ENCODE measurements at regions not wholly inside any gene's neighbourhood (a gene's known extent, or its start where the extent isn't known, plus 50 kb on each side); places are given as distances from the start of the nearest gene placed in this dataset.

DNA sequence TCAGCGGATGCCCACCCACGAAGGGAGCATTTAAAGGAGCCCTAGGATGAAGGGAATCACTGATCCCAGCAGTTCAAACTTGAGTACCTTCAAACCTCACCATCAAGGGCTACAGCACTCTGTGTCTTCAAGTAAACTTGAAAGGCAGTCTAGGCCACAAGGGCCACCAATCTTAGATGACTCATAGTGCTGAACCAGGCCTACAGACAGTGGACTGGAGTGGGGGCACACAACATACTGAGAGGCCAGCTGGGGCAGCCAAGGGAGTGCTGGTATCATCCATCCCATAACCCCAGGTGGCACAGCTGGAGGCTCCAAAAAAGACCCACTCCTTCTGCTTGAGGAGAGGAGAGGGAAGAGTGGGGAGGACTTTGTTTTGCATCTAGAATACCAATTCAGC is 345.4 kb downstream of the DUSP10 start:
- intact Hi-C loops (cut with micrococcal nuclease; ENCODE audit: unreplicated experiment) = no loop called here
- Histone ChIP-seq H4K20me1 (ENCODE audit: insufficient read depth, low read length) (no peaks in the 10 kb centered on the region), H3K9me2 (ENCODE audit: insufficient read depth, low read length) (no peaks in the 10 kb centered on the region), H3K27ac (ENCODE audit: low read depth, low read length, poor library complexity, severe bottlenecking) (no peak overlapping the region), H3K4me2 (ENCODE audit: low read length) (no peak overlapping the region), H3K79me2 (ENCODE audit: insufficient read depth, low read depth, low read length) (no peaks in the 10 kb centered on the region), H3K9me3 (ENCODE audit: low read length) (no peaks in the 10 kb centered on the region), H3K4me3 (ENCODE audit: low read depth, low read length, poor library complexity, severe bottlenecking) (no peak overlapping the region), H3K36me3 (ENCODE audit: insufficient read depth, low read length) (no peaks in the 10 kb centered on the region), H2AFZ (ENCODE audit: low read length) (no peak overlapping the region), H3K4me1 (ENCODE audit: insufficient read depth, low read length, poor library complexity, severe bottlenecking) (no peaks in the 10 kb centered on the region)
- ChIA-PET CTCF (ENCODE audit: unreplicated experiment) (no interaction called here), POLR2A (interaction anchor here (0.6 kb wide), 1 partner anchor 562 kb away, joined by 3 read pairs; no protein-coding TSS in a partner anchor)
- BruUV-seq (replicated peaks) = no TSS peak
- no peak for DNase-seq (ENCODE audit: low spot score)
- TF ChIP-seq, protein P1, sequence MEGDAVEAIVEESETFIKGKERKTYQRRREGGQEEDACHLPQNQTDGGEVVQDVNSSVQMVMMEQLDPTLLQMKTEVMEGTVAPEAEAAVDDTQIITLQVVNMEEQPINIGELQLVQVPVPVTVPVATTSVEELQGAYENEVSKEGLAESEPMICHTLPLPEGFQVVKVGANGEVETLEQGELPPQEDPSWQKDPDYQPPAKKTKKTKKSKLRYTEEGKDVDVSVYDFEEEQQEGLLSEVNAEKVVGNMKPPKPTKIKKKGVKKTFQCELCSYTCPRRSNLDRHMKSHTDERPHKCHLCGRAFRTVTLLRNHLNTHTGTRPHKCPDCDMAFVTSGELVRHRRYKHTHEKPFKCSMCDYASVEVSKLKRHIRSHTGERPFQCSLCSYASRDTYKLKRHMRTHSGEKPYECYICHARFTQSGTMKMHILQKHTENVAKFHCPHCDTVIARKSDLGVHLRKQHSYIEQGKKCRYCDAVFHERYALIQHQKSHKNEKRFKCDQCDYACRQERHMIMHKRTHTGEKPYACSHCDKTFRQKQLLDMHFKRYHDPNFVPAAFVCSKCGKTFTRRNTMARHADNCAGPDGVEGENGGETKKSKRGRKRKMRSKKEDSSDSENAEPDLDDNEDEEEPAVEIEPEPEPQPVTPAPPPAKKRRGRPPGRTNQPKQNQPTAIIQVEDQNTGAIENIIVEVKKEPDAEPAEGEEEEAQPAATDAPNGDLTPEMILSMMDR (conservative IDR thresholded peaks at IDR 0.05; ENCODE audit: low read length) = no peak
- no peak for TF ChIP-seq EZH2phosphoT487 (IDR thresholded peaks at IDR 0.05; ENCODE audit: borderline replicate concordance, low read depth, low read length)

DNA sequence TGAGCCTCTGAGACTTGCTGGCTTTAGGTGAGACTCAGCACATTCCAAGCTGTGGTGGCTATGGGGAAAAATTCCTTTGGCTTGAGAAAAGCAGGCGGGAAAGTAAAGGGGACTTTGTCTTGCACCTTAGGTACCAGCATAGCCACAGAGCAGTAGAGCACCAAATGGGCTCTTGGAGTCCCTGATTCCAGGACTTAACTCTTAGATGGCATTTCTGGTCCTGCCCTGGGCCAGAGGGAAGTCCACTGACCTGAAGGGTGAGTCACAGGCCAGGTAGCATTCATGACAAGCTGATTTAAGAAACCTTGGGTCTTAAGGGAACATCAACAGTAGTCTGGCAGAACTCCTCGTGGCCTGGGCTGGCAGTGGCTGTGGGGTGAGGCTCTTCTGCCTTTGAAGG is 344.7 kb downstream of the DUSP10 start:
- H2AFZ ChIP-seq (ENCODE audit: low read length) = no peak overlapping the region

GRCh38 chr1:221397606-221398005 is 344.3 kb downstream of the DUSP10 start:
- ChIA-PET POLR2A (no interaction called here), CTCF (ENCODE audit: unreplicated experiment) (no interaction called here)
- H3K4me1 ChIP-seq (ENCODE audit: insufficient read depth, low read length, poor library complexity, severe bottlenecking) = no peaks in the 10 kb centered on the region
- intact Hi-C loops (cut with micrococcal nuclease; ENCODE audit: unreplicated experiment) = no loop called here
- DNase-seq (ENCODE audit: low spot score) = no peak
- H3K27ac ChIP-seq (ENCODE audit: low read depth, low read length, poor library complexity, severe bottlenecking) = no peak overlapping the region
- H3K9me3 ChIP-seq (ENCODE audit: low read length) = no peaks in the 10 kb centered on the region
- no peak overlapping the region for H3K4me3 ChIP-seq (ENCODE audit: low read depth, low read length, poor library complexity, severe bottlenecking)
- H3K9me2 ChIP-seq (ENCODE audit: insufficient read depth, low read length) = no peaks in the 10 kb centered on the region
- H3K4me2 ChIP-seq (ENCODE audit: low read length) = no peak overlapping the region
- H4K20me1 ChIP-seq (ENCODE audit: insufficient read depth, low read length) = no peaks in the 10 kb centered on the region
- no TSS peak for BruUV-seq (replicated peaks)
- H3K79me2 ChIP-seq (ENCODE audit: insufficient read depth, low read depth, low read length) = no peaks in the 10 kb centered on the region
- H2AFZ ChIP-seq (ENCODE audit: low read length) = no peak overlapping the region
- H3K36me3 ChIP-seq (ENCODE audit: insufficient read depth, low read length) = no peaks in the 10 kb centered on the region
- TF ChIP-seq, protein P1 (conservative IDR thresholded peaks at IDR 0.05; ENCODE audit: low read length) = no peak
- no peak for TF ChIP-seq EZH2phosphoT487 (IDR thresholded peaks at IDR 0.05; ENCODE audit: borderline replicate concordance, low read depth, low read length)

More for the DNA sequence above, 344.7 kb downstream of the DUSP10 start:
- DNase-seq (ENCODE audit: low spot score) = no peak
- Histone ChIP-seq H3K4me1 (ENCODE audit: insufficient read depth, low read length, poor library complexity, severe bottlenecking) (no peaks in the 10 kb centered on the region), H3K9me3 (ENCODE audit: low read length) (no peaks in the 10 kb centered on the region), H4K20me1 (ENCODE audit: insufficient read depth, low read length) (no peaks in the 10 kb centered on the region), H3K36me3 (ENCODE audit: insufficient read depth, low read length) (no peaks in the 10 kb centered on the region), H3K79me2 (ENCODE audit: insufficient read depth, low read depth, low read length) (no peaks in the 10 kb centered on the region), H3K9me2 (ENCODE audit: insufficient read depth, low read length) (no peaks in the 10 kb centered on the region), H3K4me2 (ENCODE audit: low read length) (no peak overlapping the region), H3K27ac (ENCODE audit: low read depth, low read length, poor library complexity, severe bottlenecking) (no peak overlapping the region), H3K4me3 (ENCODE audit: low read depth, low read length, poor library complexity, severe bottlenecking) (no peak overlapping the region)
- BruUV-seq (replicated peaks) = no TSS peak
- TF ChIP-seq, protein P1 (conservative IDR thresholded peaks at IDR 0.05; ENCODE audit: low read length) = no peak
- TF ChIP-seq EZH2phosphoT487 (IDR thresholded peaks at IDR 0.05; ENCODE audit: borderline replicate concordance, low read depth, low read length) = no peak
- ChIA-PET POLR2A (no interaction called here), CTCF (ENCODE audit: unreplicated experiment) (no interaction called here)
- intact Hi-C loops (cut with micrococcal nuclease; ENCODE audit: unreplicated experiment) = no loop called here
